GM21786 (cell line): ENCODE measurements at regions not wholly inside any gene's neighbourhood (a gene's known extent, or its start where the extent isn't known, plus 50 kb on each side); places are given as distances from the start of the nearest gene placed in this dataset.

Experiments
- ATAC-seq: cut with Tn5 transposase; IDR thresholded peaks from one replicate; pipeline ENCODE4 v1.9.1; 2021; ENCODE audit not compliant: unreplicated experiment

GRCh38 chr11:31863170-31863832 lies 52.2 kb upstream of the PAX6 start:
- ATAC-seq: no peak

- ATAC-seq: no peak
Observed at GRCh38 chr11:31861011-31861410, 49.9 kb upstream of the PAX6 start.
